Fibroblast of peridontal ligament (primary cell): ENCODE measurements at regions not wholly inside any gene's neighbourhood (a gene's known extent, or its start where the extent isn't known, plus 50 kb on each side); places are given as distances from the start of the nearest gene placed in this dataset.

Experiments
- DNase-seq: peaks from one replicate; pipeline ENCODE4 v3.0.0-alpha.2; 2010; ENCODE audit errors: extremely low read depth

- no peak for DNase-seq
Measured at GRCh38 chr15:69737916-69738315, 285.3 kb downstream of the RPLP1 start.

- DNase-seq: no peak
Measured at GRCh38 chr15:69740684-69741083, 288.1 kb downstream of the RPLP1 start.

GRCh38 chr15:69742361-69742760 lies 289.7 kb downstream of the RPLP1 start:
- no peak for DNase-seq

GRCh38 chr15:69743091-69743490 lies 290.5 kb downstream of the RPLP1 start:
- no peak for DNase-seq

- DNase-seq: no peak
Measured at GRCh38 chr15:69744391-69745162, 292.0 kb downstream of the RPLP1 start.

- DNase-seq: no peak
Measured at GRCh38 chr15:69747193-69747592, 294.6 kb downstream of the RPLP1 start.

- DNase-seq: no peak
Measured at GRCh38 chr15:69748131-69748530, 295.5 kb downstream of the RPLP1 start.

- DNase-seq: peak; percentile 12
Measured at GRCh38 chr15:69748576-69749185, 296.1 kb downstream of the RPLP1 start.

GRCh38 chr15:69749274-69749673 lies 296.7 kb downstream of the RPLP1 start:
- DNase-seq: no peak

GRCh38 chr15:69749797-69750196 lies 297.2 kb downstream of the RPLP1 start:
- DNase-seq: no peak

- no peak for DNase-seq
Measured at GRCh38 chr15:69750253-69750652, 297.6 kb downstream of the RPLP1 start.

- no peak for DNase-seq
Measured at GRCh38 chr15:69751147-69751546, 298.5 kb downstream of the RPLP1 start.

- DNase-seq: no peak
Measured at GRCh38 chr15:69751566-69751965, 298.9 kb downstream of the RPLP1 start.

GRCh38 chr15:69753867-69754266 lies 301.2 kb downstream of the RPLP1 start:
- no peak for DNase-seq

GRCh38 chr15:69754313-69754712 lies 301.7 kb downstream of the RPLP1 start:
- DNase-seq: no peak

GRCh38 chr15:69755551-69756310 lies 303.1 kb downstream of the RPLP1 start:
- peak; percentile 13 for DNase-seq

GRCh38 chr15:69756440-69756839 lies 303.8 kb downstream of the RPLP1 start:
- no peak for DNase-seq

GRCh38 chr15:69757186-69757585 lies 304.6 kb downstream of the RPLP1 start:
- DNase-seq: no peak

GRCh38 chr15:69758291-69758771 lies 305.7 kb downstream of the RPLP1 start:
- DNase-seq: peak; percentile 38

- no peak for DNase-seq
Measured at GRCh38 chr15:69758810-69759790, 306.5 kb downstream of the RPLP1 start.

- DNase-seq: peak; percentile 69
Measured at GRCh38 chr15:69760258-69760845, 307.7 kb downstream of the RPLP1 start.
